ENCODE measurements at regions not wholly inside any gene's neighbourhood (a gene's known extent, or its start where the extent isn't known, plus 50 kb on each side); places are given as distances from the start of the nearest gene placed in this dataset.

GRCh38 chr4:19844446-19844845 is 407.3 kb upstream of the SLIT2 start:
- ChIA-PET POLR2A (no interaction called here), SMC1A (ENCODE audit: uncharacterized antibody, unreplicated experiment) (no interaction called here), RAD21 (ENCODE audit: unreplicated experiment) (no interaction called here), CTCF (no interaction called here)
- no peak for FAIRE-seq
- ATAC-seq = no peak
- Histone ChIP-seq H3K36me3 (ENCODE audit: control insufficient read depth in 2 of 2, insufficient read depth in 2 of 2, low read length in 1 of 2) (no peaks in the 10 kb centered on the region), H3K4me1 (ENCODE audit: control insufficient read depth, insufficient read depth, low read length) (no peaks in the 10 kb centered on the region), H3K27me3 (replicated peaks in 1 of 2; ENCODE audit: control insufficient read depth in 2 of 2, insufficient read depth in 2 of 2, low read length in 1 of 2) (no peaks in the 10 kb centered on the region), H2AFZ (ENCODE audit: control insufficient read depth, low read depth, low read length) (no peak overlapping the region), H4K20me1 (ENCODE audit: control insufficient read depth, insufficient read depth) (no peaks in the 10 kb centered on the region), H3K27ac (ENCODE audit: control insufficient read depth, insufficient read depth) (no peak overlapping the region), H3K9ac (ENCODE audit: control insufficient read depth, insufficient read depth, low read length) (no peak overlapping the region), H3K4me2 (ENCODE audit: control insufficient read depth, insufficient read depth) (no peak overlapping the region), H3K79me2 (ENCODE audit: control insufficient read depth, insufficient read depth, low read length) (no peaks in the 10 kb centered on the region), H3K4me3 (no peak overlapping the region), H3K9me3 (replicated peaks; ENCODE audit: control insufficient read depth, insufficient read depth, low read length) (no peaks in the 10 kb centered on the region)
- TF ChIP-seq HDGF (IDR thresholded peaks at IDR 0.05) (no peak), SUPT20H (IDR thresholded peaks at IDR 0.05; ENCODE audit: borderline replicate concordance, control insufficient read depth, low read depth, low read length) (no peak), ZNF384 (IDR thresholded peaks at IDR 0.05; ENCODE audit: borderline replicate concordance, low read depth, low read length) (no peak), NR2C2 (IDR thresholded peaks at IDR 0.05; ENCODE audit: borderline replicate concordance, control insufficient read depth, insufficient read length, low read depth) (no peak), BCL11A (IDR thresholded peaks at IDR 0.05; ENCODE audit: low read depth, low read length) (no peak), HCFC1 (IDR thresholded peaks at IDR 0.05; ENCODE audit: low read length) (no peak), ATF7 (IDR thresholded peaks at IDR 0.05; ENCODE audit: low read depth) (no peak), MYB (IDR thresholded peaks at IDR 0.05; ENCODE audit: borderline replicate concordance, low read depth, low read length) (no peak), E2F4 (IDR thresholded peaks at IDR 0.05; ENCODE audit: low read depth, low read length) (no peak), MLLT1 (IDR thresholded peaks at IDR 0.05) (no peak), ZBTB11 (CRISPR knock-in tag; IDR thresholded peaks at IDR 0.05) (no peak), CTCF (IDR thresholded peaks at IDR 0.05 in 2 of 3, conservative IDR thresholded peaks at IDR 0.05 in 1 of 3; ENCODE audit: control insufficient read depth in 2 of 3, extremely low read depth in 1 of 3, insufficient read depth in 1 of 3, low read depth in 3 of 3, low read length in 3 of 3) (no peak), PAX5 (IDR thresholded peaks at IDR 0.05; ENCODE audit: borderline replicate concordance, low read depth, low read length) (no peak), EED (IDR thresholded peaks at IDR 0.05; ENCODE audit: low read depth) (no peak), SREBF2 (IDR thresholded peaks at IDR 0.05; ENCODE audit: low read length) (no peak), NR2F1 (conservative IDR thresholded peaks at IDR 0.05) (no peak)
- intact Hi-C loops (cut with micrococcal nuclease; ENCODE audit: unreplicated experiment) (no loop called here), in situ Hi-C loops (cut with MboI) (no loop called here)
- WGBS (ENCODE audit: insufficient coverage, insufficient replicate concordance, low lambda C conversion rate, missing lambda C conversion rate) = 0% methylated on average over 2 of the region's 2 CpGs
- DNase-seq (ENCODE audit: low read depth, low spot score) = no peak
- BruUV-seq (replicated peaks) = no TSS peak

Data from GM12878 (cell line).